ENCODE measurements at regions not wholly inside any gene's neighbourhood (a gene's known extent, or its start where the extent isn't known, plus 50 kb on each side); places are given as distances from the start of the nearest gene placed in this dataset.

DNA sequence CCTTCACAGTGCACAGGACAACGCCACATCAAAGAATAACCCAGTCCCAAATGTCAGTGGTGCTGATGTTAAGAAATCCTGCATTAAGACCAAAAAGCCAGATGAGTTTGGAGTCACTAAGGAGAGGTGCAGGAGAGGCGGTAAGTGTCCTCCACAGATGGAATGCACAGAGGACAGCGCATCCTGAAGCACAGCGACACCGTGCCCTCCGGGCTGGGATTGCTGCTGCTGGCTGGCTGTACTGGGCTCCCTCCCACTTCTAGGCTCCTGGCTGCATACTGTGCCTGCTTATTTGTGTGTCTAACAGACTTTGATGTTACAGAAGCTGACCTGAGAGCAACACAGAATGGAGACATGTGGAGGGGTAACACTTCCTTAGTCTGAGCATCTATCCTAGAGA lies 325.6 kb upstream of the BOD1L1 start:
- Histone ChIP-seq H3K27me3 (no peaks in the 10 kb centered on the region), H3K4me1 (replicated peaks in 1 of 2) (no peaks in the 10 kb centered on the region), H3K36me3 (replicated peaks in 1 of 2) (no peaks in the 10 kb centered on the region), H3K9me3 (replicated peaks in 1 of 3) (no peaks in the 10 kb centered on the region), H3K4me3 (no peak overlapping the region), H3K27ac (no peak overlapping the region)
- 78 to 96% (median 93%) methylated on average over 2 to 6 of the region's 6 CpGs for WGBS, 4 donors
- DNase-seq: no peak
- intact Hi-C loops (cut with DNase I): no loop called here
- TF ChIP-seq, protein P1, sequence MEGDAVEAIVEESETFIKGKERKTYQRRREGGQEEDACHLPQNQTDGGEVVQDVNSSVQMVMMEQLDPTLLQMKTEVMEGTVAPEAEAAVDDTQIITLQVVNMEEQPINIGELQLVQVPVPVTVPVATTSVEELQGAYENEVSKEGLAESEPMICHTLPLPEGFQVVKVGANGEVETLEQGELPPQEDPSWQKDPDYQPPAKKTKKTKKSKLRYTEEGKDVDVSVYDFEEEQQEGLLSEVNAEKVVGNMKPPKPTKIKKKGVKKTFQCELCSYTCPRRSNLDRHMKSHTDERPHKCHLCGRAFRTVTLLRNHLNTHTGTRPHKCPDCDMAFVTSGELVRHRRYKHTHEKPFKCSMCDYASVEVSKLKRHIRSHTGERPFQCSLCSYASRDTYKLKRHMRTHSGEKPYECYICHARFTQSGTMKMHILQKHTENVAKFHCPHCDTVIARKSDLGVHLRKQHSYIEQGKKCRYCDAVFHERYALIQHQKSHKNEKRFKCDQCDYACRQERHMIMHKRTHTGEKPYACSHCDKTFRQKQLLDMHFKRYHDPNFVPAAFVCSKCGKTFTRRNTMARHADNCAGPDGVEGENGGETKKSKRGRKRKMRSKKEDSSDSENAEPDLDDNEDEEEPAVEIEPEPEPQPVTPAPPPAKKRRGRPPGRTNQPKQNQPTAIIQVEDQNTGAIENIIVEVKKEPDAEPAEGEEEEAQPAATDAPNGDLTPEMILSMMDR (IDR thresholded peaks at IDR 0.05): no peak
- no peak for TF ChIP-seq POLR2A (IDR thresholded peaks at IDR 0.05)

DNA sequence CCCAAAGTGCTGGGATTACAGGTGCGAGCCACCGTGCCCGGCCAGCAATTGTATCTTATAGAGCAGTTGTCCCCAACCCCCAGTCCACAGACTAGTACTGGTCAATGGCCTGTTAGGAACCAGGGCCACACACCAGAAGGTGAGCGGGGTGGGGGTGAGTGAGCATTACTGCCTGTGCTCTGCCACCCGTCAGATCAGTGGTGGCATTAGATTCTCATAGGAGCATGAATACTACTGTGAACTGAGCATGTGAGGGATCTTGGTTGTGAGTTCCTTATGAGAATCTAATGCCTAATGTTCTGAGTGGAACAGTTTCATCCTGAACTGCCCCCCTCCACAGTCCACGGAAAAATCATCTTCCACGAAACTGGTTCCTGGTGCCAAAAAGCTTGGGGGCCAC lies 328.0 kb upstream of the BOD1L1 start:
- Histone ChIP-seq H3K9me3 (replicated peaks in 1 of 3) (no peaks in the 10 kb centered on the region), H3K36me3 (replicated peaks in 1 of 2) (no peaks in the 10 kb centered on the region), H3K4me3 (no peak overlapping the region), H3K27ac (no peak overlapping the region), H3K4me1 (replicated peaks in 1 of 2) (no peaks in the 10 kb centered on the region), H3K27me3 (no peaks in the 10 kb centered on the region)
- 93 to 95% (median 94%) methylated on average over 4 to 7 of the region's 7 CpGs for WGBS, 4 donors
- intact Hi-C loops (cut with DNase I): no loop called here
- DNase-seq: no peak
- no peak for TF ChIP-seq POLR2A (IDR thresholded peaks at IDR 0.05)
- TF ChIP-seq, protein P1 (IDR thresholded peaks at IDR 0.05): no peak

DNA sequence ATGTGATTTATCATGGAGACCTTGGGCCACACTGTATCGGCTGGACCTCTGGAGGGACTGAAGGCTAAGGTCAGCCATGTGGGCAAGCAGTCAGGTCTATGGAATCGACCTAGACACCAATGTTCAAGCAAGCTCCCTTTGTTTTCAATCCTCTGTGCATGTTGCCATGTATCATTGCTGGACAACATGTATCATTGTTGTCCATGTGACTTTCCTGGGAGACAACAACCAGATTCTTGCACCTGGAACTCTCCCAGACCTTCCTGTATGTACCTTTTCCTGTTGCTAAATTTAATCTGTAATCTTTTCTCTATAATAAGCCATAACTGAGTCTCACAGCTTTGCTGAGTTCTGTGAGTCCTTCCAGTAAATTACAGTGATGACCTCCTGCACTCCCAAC lies 329.4 kb upstream of the BOD1L1 start:
- DNase-seq: no peak
- intact Hi-C loops (cut with DNase I): no loop called here
- no peaks in the 10 kb centered on the region for H3K36me3 ChIP-seq (replicated peaks in 1 of 2)
- H3K27me3 ChIP-seq: no peaks in the 10 kb centered on the region
- no peak overlapping the region for H3K4me3 ChIP-seq
- no peak for TF ChIP-seq POLR2A (IDR thresholded peaks at IDR 0.05)
- TF ChIP-seq, protein P1 (IDR thresholded peaks at IDR 0.05): no peak
- 31 to 75% (median 65%) methylated on average over 2 of the region's 2 CpGs for WGBS, 4 donors
- H3K4me1 ChIP-seq (replicated peaks in 1 of 2): no peaks in the 10 kb centered on the region
- H3K27ac ChIP-seq: no peak overlapping the region
- H3K9me3 ChIP-seq (replicated peaks in 1 of 3): no peaks in the 10 kb centered on the region

DNA sequence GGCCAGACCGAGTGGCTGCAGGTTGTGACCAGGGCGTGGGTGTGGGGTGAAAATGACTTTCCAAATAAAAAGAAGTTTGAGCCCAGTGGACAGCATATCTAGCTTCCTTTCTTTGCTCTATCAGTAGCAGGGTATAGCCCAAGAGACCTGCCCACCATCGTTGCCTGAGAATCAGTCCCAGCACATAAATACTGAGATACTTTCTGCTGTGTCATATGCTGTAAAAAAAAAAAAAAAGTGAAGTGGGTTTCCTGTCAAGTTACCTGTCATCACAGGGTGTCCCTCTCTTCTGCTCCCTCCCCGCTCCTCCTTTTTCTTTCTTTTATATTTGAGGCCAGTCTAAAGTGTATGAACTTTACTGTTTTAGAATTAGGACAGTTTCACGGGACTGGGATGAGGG lies 330.3 kb upstream of the BOD1L1 start:
- Histone ChIP-seq H3K9me3 (replicated peaks in 1 of 3) (no peaks in the 10 kb centered on the region), H3K36me3 (replicated peaks in 1 of 2) (no peaks in the 10 kb centered on the region), H3K27me3 (no peaks in the 10 kb centered on the region), H3K27ac (no peak overlapping the region), H3K4me3 (no peak overlapping the region), H3K4me1 (replicated peaks in 1 of 2) (no peaks in the 10 kb centered on the region)
- WGBS, 4 donors: 67 to 88% (median 82%) methylated on average over 5 of the region's 5 CpGs
- TF ChIP-seq, protein P1 (IDR thresholded peaks at IDR 0.05): no peak
- TF ChIP-seq POLR2A (IDR thresholded peaks at IDR 0.05): no peak
- no peak for DNase-seq
- intact Hi-C loops (cut with DNase I): no loop called here

All from adrenal gland (tissue), 9 donors.